LHCN-M2 (cell line): ENCODE measurements at regions not wholly inside any gene's neighbourhood (a gene's known extent, or its start where the extent isn't known, plus 50 kb on each side); places are given as distances from the start of the nearest gene placed in this dataset.
"Not testable (repeated sequence)": the region's sequence is repeated elsewhere in the genome, so short reads cannot be mapped to it uniquely, and the experiment has no call there.

Source experiments
- DNase-seq: peaks from one replicate; pipeline ENCODE4 v3.0.0-alpha.2; 2012; ENCODE audit warnings: low read depth

DNA sequence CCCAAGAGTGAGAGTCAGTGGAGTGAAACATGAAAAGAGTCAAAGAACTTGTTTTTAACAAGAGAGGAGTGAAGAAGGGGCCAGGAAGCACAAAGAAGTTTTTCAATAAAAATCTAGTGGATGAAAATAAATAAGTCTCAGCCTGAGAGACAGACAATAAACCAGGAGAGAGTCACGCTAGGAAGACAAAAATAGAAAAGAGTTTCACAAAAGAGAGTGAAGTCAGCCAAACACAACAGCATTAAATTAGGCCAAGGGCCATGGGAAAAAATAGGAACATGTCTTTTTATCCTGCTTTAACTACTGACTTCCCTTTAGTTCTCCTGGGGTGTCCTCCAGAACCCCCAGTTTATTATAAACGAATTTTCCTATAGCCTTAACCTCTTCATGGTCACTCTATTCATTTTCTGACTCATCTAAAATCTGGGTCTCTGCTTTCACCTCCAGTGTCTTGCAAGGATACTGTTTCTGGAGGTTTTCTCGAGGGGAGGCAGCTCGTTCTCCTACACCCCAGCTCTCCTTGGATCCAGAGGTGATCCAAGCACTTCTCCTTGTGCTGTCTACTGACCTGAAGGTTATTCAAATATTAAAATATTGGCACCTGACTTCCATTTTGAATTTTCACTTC, 571.5 kb upstream of the PPP2R3A start:
- no peak for DNase-seq

GRCh38 chr3:135412475-135412874, 553.1 kb upstream of the PPP2R3A start:
- no peak for DNase-seq

- DNase-seq = no peak
These were observed 549.3 kb upstream of the PPP2R3A start for GRCh38 chr3:135416182-135416581.

DNA sequence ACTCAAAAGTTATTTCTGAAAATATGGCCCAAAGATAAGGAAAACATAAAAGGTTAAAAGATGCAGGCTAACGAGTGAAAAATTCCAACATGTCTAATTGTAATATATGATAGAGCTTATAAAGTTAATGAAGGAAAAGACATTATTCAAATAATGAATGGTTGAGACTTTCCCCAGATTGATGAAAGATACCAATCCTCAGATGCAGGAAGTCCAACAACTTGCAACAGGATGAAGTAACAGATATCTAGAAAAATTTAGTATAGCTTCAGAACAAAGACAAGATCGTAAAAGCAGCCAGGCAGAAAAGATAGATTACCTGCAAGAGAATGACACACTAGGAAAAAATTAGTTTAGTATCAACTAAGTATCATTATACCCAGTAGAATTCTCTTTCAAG, 546.4 kb upstream of the PPP2R3A start:
- DNase-seq = no peak

GRCh38 chr3:135426508-135426907, 539.0 kb upstream of the PPP2R3A start:
- no peak for DNase-seq

DNA sequence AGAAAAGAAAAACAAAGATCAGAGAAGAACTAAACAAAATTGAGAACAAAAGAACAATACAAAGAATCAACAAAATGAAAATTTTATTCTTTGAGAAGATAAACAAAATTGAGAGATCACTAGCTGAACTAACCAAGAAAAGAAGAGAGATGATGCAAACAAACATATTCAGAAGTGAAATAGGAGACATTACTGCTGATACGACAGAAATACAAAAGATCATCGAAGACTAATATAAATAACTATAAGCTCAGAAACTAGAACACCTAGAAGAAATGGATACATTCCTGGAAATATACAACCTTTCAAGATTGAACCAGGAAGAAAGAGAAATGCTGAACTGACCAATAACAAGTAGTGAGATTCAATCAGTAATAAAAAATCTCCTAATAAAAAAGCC, 533.1 kb upstream of the PPP2R3A start:
- DNase-seq = no peak

- not testable (repeated sequence) for DNase-seq
These were observed 526.5 kb upstream of the PPP2R3A start for GRCh38 chr3:135438889-135439597.

DNA sequence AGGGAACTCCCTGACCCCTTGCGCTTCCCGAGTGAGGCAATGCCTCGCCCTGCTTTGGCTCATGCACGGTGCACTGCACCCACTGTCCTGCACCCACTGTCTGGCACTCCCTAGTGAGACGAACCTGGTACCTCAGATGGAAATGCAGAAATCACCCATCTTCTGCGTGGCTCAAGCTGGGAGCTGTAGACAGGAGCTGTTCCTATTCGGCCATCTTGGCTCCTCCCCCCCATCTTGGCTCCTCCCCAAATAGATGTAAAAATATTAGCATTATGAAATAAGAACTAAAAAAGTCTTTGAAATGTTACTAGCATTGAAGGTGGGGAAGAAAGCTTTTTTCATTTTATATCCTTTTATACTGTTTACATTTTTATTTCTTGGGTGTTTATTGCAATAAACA, 525.9 kb upstream of the PPP2R3A start:
- not testable (repeated sequence) for DNase-seq

- no peak for DNase-seq
These were observed 525.3 kb upstream of the PPP2R3A start for GRCh38 chr3:135440233-135440632.

DNA sequence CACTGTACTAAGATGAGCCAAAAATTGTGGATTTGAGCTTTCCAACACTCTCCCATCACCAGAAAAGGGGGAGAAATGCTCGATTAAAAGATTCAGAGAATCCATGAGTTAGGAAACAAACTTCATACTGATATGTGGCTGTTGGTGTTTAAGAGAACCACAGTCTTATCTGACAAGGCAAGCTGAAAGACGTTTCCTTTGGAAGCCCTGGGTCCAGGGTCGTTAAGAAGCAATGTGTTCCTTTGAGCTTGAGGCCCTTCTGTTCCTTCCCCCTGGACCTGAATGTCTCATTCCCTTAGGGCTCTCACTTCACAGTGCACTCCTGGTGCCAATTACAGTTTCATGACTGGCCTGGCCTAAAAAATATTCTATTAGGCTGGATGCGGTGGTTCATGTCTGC, 524.8 kb upstream of the PPP2R3A start:
- no peak for DNase-seq

DNA sequence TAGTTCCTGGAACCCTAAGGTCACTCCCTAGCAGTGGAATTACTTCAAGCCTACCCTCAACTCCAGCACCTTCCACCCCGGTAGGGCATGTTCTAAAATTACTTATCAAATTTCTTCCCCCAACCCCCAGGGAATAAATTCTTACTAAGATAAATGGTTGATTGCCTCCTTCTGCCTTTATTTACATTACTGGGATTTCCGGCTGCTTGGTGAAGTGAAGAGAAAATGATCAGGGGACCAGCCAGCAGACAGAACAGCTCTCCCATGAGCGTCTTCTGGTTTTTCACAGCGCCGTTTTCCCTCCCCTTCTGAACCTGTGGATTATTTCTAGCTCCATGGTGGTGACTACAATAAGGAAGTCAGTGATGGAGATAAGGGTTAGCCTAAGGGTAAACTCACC, 521.5 kb upstream of the PPP2R3A start:
- no peak for DNase-seq

DNA sequence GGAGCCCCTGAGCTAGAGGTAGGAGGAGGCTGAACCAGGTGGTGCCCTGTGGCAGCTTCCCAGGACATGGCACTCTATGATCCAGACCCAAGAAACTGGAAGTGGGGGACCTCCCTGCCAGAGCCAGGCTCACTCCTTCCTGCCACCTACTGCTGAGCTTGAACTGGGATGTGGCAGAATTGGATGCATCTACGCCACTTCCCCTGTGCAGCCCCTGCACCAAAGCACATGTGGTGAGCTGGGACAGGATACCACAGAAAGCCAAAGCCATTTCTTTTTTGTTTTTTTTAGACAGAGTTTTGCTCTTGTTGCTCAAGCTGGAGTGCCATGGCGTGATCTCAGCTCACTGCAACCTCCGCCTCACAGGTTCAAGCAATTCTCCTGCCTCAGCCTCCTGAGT, 518.0 kb upstream of the PPP2R3A start:
- DNase-seq = no peak

DNA sequence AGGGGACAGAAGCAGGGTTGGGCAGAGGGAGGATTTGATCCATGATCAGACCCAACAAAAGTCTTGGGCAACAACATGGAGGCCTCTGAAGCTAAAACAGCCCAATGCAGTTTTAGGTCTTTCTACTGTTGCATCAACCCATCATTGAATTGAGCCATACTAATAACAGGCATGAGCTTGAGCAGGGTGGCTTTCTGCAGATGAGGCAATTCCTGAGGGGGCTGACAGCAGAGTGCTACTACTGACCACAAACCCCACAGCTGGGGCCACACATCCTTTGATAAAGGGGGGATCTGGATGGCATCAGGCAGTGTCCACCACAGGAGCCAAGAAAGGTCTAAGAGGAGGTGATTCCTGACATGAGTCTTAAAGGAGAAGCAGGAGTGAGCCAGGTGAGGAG, 517.0 kb upstream of the PPP2R3A start:
- DNase-seq = no peak

DNA sequence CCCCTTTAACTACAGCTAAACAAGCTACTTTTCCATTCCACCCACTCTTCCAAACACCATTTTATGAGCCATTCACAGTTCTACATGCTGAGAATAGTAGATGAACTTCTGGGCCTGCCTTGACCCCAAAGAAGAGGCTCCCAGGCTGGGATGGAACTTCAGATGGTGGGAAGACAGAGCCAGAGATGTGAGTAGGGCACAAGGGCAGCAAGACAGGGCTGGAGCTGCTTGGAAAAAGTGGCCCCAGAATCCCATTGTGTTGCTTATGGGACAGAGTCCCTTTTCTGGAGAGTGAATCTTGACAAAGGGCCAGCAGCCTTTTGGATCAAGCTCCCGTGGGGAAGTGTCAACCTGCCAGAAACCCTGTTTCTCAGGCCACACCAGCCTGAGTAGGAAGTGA, 516.5 kb upstream of the PPP2R3A start:
- no peak for DNase-seq

GRCh38 chr3:135451037-135451785, 514.3 kb upstream of the PPP2R3A start:
- DNase-seq = no peak

DNA sequence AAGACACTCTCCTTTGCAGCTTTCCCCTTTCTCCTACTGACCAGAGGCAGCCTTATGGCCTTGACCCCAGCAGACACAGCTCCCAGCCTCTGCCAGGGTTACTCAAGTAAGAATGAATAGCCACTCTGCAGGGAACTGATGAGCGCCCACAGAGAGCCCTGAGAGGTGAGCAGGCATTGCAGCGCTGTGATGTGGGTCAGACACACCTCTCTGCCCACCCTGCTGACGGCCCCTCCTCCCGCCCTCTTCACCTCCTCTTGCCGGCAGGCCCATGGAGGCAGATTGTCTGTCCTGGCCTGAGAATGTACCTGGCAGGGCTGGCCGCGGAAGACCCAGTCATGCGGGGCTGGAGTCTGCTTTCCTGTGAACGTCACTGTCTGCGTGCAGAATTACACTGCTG, 512.6 kb upstream of the PPP2R3A start:
- no peak for DNase-seq

DNA sequence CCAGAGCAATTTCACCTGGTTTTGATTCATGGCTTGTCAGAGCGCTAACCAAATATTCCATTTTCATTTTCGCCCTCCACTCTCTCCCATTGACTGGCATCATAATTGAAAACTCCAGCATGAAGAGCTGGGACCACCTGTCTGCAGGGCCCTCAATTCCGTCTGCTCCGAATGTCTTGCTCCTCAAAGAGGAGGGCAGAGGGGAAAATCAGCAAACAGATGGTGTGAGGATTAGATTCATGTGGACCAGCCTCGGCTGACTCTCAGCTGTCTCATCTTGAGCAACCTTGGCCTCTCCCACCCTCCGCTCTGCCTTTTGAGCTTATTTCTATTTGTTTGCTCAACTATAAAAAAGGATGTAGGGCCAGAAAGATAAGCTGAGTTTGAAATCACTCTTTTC, 512.2 kb upstream of the PPP2R3A start:
- no peak for DNase-seq

- DNase-seq = no peak
These were observed 510.6 kb upstream of the PPP2R3A start for GRCh38 chr3:135454890-135455289.

DNA sequence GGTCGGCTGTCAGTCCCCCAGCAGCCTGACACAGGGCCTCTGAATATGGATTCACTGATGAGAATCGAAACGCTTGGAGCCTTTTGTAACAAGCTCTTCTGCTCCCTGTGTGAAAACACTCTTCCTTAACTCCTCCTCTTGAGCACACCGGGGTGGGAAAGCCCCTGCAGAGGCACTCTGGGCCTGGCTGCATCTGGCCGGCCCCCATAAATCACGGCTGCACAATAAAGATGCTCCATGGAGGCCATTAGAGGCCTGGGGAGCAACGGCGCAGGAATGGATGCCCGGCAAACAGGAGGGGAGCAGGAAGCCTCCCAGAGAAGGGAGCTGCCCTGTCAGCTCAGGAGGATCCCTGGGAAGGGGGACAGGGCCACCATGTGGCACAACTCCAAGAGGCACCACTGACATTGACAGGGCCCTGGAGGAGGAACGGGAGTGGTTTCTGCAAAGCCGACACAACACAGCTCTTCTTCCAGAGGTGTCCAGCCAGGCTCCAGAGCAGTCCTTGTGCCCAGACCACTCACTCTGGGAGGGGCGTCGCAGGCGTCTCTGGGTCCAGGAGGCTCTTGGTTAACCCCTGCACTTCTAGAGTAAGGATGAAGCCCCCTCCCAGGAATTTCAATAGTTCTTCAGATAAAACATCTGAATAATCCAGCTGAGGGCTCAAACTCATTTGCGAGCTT, 509.3 kb upstream of the PPP2R3A start:
- no peak for DNase-seq

GRCh38 chr3:135458541-135459322, 506.8 kb upstream of the PPP2R3A start:
- no peak for DNase-seq

- DNase-seq = no peak
These were observed 505.3 kb upstream of the PPP2R3A start for GRCh38 chr3:135460273-135460672.

GRCh38 chr3:135471911-135472310, 493.6 kb upstream of the PPP2R3A start:
- no peak for DNase-seq
